GM19438 (cell line): ENCODE measurements at regions not wholly inside any gene's neighbourhood (a gene's known extent, or its start where the extent isn't known, plus 50 kb on each side); places are given as distances from the start of the nearest gene placed in this dataset.
"Not testable (repeated sequence)": the region's sequence is repeated elsewhere in the genome, so short reads cannot be mapped to it uniquely, and the experiment has no call there.

Source experiments
- ATAC-seq: cut with Tn5 transposase; IDR thresholded peaks from one replicate; pipeline ENCODE4 v1.9.1; 2021; ENCODE audit warnings: low read depth; ENCODE audit not compliant: unreplicated experiment

GRCh38 chr7:68247126-68247525 lies 1250.5 kb downstream of the TYW1 start:
- no peak for ATAC-seq

DNA sequence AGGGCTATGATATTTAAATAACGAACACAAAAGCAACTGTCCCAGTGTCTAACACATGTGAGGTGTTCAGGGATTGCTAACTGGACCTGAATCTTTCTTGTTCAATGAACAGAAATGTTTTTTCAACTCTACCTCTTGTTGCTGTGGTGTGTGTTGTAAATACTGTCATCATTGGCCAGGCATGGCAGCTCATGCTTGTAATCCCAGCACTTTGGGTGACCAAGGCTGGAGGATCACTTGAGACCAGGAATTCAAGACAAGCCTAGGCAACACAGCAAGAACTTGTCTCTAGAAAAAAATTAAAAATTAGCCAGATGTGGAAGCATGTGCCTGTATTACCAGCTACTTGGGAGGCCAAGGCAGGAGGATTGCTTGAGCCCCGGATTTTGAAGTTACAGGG lies 1250.9 kb downstream of the TYW1 start:
- no peak for ATAC-seq

DNA sequence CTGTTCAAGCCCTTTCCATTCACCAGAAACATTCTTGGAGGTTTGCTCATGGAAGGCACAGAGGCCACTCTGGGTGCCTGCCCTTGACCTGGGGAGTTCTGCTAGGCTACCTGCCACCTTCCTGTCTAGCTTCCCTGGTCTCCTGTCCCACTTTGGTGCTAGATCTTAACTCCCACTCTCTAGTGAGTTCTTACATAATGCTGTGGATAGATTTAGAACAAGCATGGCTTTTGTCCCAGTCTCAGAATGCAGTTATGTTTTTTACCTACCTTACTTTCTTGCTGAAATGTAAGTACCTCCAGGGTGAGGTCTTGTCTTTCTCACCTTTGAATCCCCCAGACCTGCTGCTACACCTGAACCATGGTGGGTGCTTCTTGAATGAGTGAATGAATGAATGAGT lies 1252.3 kb downstream of the TYW1 start:
- no peak for ATAC-seq

DNA sequence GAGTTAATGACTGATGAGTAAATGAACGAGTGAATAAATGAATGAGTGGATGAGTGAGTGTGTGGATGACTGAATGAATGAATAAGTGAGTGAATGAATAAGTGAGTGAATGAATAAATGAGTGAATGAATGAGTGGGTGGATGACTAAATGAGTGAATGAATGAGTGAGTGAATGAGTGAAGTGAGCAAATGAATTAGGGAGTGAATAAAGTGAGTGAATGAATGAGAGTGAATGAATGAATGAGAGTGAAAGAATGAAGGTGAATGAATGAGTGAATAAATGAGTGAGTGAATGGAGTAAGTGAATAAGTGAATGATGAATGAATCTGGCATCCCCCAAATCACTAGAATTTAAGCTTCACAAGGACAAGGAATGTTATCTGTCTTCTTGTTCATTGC lies 1253.0 kb downstream of the TYW1 start:
- ATAC-seq = no peak

DNA sequence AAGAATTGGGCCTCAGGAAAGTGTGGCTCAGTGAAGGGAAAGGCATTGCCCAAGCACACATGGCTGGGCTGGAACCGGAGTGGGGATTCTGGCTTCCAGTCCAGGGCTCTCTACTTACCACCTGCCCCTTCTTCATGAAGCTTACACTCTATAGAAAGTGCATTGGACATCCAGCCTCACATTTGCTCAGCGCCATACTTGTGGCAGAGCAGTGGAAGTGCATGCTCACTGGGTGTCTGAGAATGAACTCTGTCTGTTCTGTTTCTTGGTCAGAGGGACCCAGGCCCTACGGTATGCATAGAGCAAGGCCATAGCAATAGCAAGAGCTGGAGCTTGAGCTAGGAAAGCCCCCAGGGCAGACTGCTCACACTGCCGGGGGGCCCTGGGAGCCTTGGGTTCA lies 1253.5 kb downstream of the TYW1 start:
- ATAC-seq = no peak

DNA sequence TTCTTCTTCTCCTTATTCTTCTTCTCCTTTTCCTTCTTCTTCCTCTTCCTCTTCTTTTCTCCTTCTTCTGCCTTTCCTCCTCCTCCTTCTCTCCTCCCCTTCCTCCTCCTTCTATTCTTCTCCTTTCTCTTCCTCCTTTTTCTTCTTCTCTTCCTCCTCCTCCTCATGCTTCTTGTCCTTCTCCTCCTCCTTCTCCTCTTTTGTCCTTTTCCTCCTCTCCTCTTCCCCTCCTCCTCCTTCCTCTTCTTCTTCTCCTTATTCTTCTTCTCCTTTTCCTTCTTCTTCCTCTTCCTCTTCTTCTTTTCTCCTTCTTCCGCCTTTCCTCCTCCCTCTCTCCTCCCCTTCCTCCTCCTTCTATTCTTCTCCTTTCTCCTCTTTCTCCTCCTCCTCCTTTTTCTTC lies 1258.2 kb downstream of the TYW1 start:
- not testable (repeated sequence) for ATAC-seq

- ATAC-seq = no peak
Observed at GRCh38 chr7:68256295-68256694, 1259.7 kb downstream of the TYW1 start.

DNA sequence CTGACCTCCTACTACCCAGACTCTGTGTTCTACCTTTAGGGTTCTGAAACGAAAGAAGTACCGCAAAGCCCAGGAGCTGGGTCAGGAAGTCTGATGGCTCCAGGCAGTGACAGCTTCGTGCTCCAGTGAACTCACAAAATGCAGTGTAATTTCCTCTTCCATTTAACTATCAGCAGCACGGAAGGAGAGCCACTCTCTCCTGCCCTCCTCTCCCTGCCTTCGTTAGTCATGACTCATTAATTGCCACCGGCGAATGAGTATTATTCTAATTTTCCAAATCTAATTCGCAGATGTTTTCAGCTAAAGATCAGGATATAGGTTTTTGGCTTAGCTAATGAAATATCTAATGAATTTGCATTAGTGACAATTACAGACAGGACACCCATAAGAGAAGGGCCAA lies 1262.0 kb downstream of the TYW1 start:
- ATAC-seq = no peak

DNA sequence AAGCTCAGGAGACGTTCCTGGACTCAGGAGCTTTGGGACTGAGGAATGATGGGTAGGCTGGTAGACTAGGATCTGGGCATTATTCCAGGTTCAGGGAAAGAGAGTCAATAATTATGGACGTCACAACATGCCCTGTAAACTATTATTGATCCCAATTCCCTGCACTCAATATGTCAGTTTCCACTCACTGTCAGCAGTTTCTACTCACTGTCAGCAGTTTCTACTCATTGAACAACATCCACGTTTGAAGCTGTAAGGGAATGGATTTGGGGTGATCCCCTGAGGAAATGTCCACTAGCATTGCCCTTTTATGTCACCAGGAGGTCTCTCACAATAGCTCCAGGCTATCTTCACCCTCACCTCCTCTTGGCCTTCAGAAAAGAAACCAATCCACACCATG lies 1268.6 kb downstream of the TYW1 start:
- ATAC-seq = no peak

DNA sequence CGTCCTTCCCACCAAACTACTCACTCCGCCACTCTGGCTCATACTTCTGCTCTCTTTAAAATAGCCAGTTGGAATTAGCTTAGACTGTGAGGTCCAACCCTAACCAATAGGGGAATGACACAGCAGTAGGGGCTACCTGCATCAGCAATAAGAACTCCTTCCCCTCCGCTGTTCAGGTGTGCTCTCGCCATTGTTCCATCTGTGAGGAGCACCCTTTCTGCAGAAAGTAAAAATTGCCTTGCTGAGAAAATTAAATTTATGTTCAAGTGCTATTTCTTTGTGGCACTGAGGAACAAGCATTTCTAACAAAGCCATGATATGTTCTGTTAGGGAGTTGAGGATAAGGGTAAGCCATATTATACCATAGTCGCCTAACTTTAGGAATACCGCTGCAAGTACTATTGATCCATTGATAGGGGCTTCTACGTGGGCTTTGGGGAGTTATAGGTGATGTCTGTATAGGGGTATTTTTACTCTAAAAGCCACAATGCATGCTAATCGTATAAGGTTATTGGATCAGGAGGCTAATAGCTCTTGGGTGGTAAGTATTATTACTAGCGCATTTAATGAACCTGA lies 1269.5 kb downstream of the TYW1 start:
- no peak for ATAC-seq

DNA sequence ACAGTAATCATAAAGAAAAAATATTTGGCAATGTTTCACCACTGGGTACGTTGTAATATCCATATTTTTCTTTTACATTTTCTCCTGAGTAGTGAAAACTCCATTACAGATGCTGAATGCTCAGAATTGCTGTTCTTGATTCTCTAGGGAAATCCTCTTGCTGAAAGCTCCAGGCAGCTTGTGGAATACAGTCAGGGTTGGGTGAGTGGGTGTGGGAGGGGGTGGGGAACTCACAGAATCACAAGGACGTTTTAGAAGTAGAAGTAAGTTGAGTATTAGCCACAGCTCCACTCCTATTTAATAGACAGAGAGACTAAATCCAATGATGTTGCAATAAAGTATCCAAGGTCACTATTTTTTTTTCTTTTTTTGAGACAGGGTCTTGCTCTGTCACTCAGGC lies 1270.9 kb downstream of the TYW1 start:
- no peak for ATAC-seq

GRCh38 chr7:68269405-68269804 lies 1272.8 kb downstream of the TYW1 start:
- no peak for ATAC-seq

- ATAC-seq = no peak
Observed at GRCh38 chr7:68272507-68272906, 1275.9 kb downstream of the TYW1 start.

- ATAC-seq = no peak
Observed at GRCh38 chr7:68276725-68277124, 1280.1 kb downstream of the TYW1 start.

- ATAC-seq = no peak
Observed at GRCh38 chr7:68279827-68280400, 1283.3 kb downstream of the TYW1 start.

GRCh38 chr7:68280931-68281330 lies 1284.3 kb downstream of the TYW1 start:
- ATAC-seq = no peak

- no peak for ATAC-seq
Observed at GRCh38 chr7:68288144-68288593, 1291.5 kb downstream of the TYW1 start.

GRCh38 chr7:68291710-68292109 lies 1295.1 kb downstream of the TYW1 start:
- no peak for ATAC-seq

DNA sequence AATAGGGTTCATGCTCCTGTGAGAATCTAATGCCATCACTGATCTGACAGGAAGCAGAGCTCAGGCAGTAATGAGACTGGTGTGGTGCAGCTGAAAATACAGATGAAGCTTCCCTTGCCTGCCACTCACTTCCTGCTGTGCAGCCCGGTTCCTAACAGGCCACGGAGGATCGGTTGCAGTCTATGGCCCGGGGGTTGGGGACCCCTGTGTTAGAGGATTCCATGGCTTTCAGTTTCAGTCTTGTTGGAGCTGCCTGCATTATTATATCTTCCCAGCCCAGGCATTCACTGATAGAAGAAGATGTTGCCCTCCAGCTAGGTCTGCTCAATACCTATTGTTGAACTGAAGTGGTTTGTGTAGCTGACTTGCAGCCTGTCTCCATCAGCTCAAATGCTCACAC lies 1298.8 kb downstream of the TYW1 start:
- ATAC-seq = no peak

DNA sequence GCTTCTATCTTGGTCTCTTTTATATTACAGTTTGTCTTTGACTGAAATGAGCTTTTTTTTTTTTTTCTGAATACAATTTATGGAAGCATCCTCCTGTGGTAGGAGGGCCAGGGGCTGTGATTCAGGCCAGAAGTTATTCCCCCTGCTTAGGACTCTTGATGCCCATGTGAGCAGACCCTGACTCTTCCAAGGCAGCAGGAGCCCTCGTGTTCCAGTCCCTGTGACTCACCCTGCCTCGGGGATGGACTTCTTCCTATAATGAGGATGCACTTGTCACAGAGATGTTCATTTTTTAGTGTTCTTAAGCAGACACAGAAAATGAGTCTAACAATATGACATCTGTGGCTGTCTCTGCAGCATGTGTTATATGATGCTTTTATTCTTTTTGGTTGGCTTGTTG lies 1293.7 kb upstream of the AUTS2 start:
- no peak for ATAC-seq

DNA sequence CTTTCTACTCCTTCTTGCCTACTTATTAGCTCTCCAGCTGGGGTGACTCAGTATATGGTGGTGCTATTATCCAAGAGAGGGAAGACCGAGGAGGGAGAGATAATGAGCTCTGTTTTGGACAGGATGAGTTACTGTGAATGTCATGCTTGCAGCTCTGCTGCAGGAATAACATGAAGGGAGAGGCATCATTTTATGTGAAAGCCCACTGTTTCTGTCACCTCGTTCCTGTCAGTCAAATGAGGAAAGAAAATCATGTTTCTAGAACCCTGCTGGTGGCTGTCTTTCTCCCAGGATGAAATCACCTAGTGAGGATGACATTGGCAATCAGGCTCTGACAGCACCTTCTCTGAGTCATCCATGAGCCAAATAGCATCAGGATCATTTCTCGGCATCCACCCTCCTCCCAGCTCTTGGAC lies 1291.6 kb upstream of the AUTS2 start:
- ATAC-seq = no peak

GRCh38 chr7:68309271-68309670 lies 1289.0 kb upstream of the AUTS2 start:
- ATAC-seq = no peak

- no peak for ATAC-seq
Observed at GRCh38 chr7:68309806-68310205, 1288.5 kb upstream of the AUTS2 start.
